ENCODE measurements at regions not wholly inside any gene's neighbourhood (a gene's known extent, or its start where the extent isn't known, plus 50 kb on each side); places are given as distances from the start of the nearest gene placed in this dataset.

DNA sequence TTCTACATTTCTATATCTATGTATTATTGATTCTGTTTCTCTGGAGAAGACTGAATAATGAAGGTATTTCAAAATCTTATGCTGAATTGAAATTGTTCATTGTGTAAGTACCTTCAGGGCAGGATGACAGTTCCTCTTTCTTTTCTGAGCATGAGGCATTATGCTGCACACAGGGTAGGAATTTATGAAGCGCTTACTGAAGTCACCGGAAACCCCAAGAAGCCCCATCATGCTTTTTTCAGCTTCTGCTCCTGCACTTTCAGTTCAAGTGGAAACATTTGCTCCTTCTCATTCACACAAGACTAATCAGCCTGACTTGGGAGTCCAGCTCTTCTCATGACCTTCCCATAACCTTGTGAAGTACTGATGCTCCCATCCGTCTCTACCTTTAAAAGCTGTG, 314.7 kb upstream of the SORL1-AS1 start:
- ChIA-PET POLR2A (no interaction called here), CTCF (no interaction called here)
- no peaks in the 10 kb centered on the region for H3K27me3 Mint-ChIP-seq
- H3K27ac Mint-ChIP-seq, result peak overlapping the region; percentile 47
- 26% methylated on average over 3 of the region's 3 CpGs for WGBS (ENCODE audit: insufficient coverage)
- H3K9me3 Mint-ChIP-seq (ENCODE audit: insufficient read depth), result no peaks in the 10 kb centered on the region
- intact Hi-C loops (cut with micrococcal nuclease), result no loop called here
- ATAC-seq (ENCODE audit: low read depth) (peak; percentile 64), DNase-seq (peak; percentile 57)
- peak overlapping the region; percentile 33 for H3K4me2 ChIP-seq (replicated peaks; ENCODE audit: low read depth, low read length, poor library complexity, severe bottlenecking)
- no peaks in the 10 kb centered on the region for H4K20me1 ChIP-seq (ENCODE audit: control insufficient read depth, insufficient read depth, low read length, poor library complexity, severe bottlenecking)
- peak overlapping the region; percentile 26 for H2AFZ ChIP-seq (ENCODE audit: insufficient read depth, low read depth, low read length, poor library complexity, severe bottlenecking)
- TF ChIP-seq EZH2 (IDR thresholded peaks at IDR 0.05; ENCODE audit: borderline replicate concordance, insufficient read depth, low read depth, low read length, poor library complexity, severe bottlenecking), result no peak
- TF ChIP-seq, protein P1, sequence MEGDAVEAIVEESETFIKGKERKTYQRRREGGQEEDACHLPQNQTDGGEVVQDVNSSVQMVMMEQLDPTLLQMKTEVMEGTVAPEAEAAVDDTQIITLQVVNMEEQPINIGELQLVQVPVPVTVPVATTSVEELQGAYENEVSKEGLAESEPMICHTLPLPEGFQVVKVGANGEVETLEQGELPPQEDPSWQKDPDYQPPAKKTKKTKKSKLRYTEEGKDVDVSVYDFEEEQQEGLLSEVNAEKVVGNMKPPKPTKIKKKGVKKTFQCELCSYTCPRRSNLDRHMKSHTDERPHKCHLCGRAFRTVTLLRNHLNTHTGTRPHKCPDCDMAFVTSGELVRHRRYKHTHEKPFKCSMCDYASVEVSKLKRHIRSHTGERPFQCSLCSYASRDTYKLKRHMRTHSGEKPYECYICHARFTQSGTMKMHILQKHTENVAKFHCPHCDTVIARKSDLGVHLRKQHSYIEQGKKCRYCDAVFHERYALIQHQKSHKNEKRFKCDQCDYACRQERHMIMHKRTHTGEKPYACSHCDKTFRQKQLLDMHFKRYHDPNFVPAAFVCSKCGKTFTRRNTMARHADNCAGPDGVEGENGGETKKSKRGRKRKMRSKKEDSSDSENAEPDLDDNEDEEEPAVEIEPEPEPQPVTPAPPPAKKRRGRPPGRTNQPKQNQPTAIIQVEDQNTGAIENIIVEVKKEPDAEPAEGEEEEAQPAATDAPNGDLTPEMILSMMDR (IDR thresholded peaks at IDR 0.05), result no peak
- peaks cover 36 to 43% of the 10 kb centered on the region in 2 donors for H3K4me1 ChIP-seq (ENCODE audit: control insufficient read depth in 2 of 2, insufficient read depth in 2 of 2, low read length in 2 of 2)
- H3K79me2 ChIP-seq (ENCODE audit: control insufficient read depth, insufficient read depth, low read length), result no peaks in the 10 kb centered on the region
- no peak overlapping the region for H3K4me3 ChIP-seq (ENCODE audit: control extremely low read depth in 1 of 5, extremely low read depth in 1 of 5, insufficient read depth in 1 of 5, low read depth in 2 of 5, low read length in 4 of 5)
- peak overlapping the region; percentile 20 to 69 for H3K27ac ChIP-seq (ENCODE audit: low read length in 2 of 2)
- H3K4me3 Mint-ChIP-seq, result no peak overlapping the region
- peaks cover 30% of the 10 kb centered on the region for H3K4me1 Mint-ChIP-seq
- no peaks in the 10 kb centered on the region for H3K9me3 ChIP-seq (ENCODE audit: control extremely low read depth in 1 of 3, control insufficient read depth in 2 of 3, insufficient read depth in 1 of 3, low read length in 2 of 3)
- no peaks in the 10 kb centered on the region for H3K36me3 ChIP-seq (replicated peaks in 1 of 2; ENCODE audit: control extremely low read depth in 1 of 2, control insufficient read depth in 1 of 2, extremely low read depth in 1 of 2, insufficient read depth in 2 of 2, low read length in 1 of 2)
- H3K27me3 ChIP-seq (replicated peaks in 1 of 4; ENCODE audit: control extremely low read depth in 1 of 4, control insufficient read depth in 3 of 4, insufficient read depth in 4 of 4, low read length in 3 of 4), result no peaks in the 10 kb centered on the region
- no peak overlapping the region for H3K9ac ChIP-seq (ENCODE audit: low read length)

GRCh38 chr11:121766991-121767390, 314.2 kb upstream of the SORL1-AS1 start:
- CTCF ChIA-PET, result no interaction called here
- no peak overlapping the region for H3K4me3 ChIP-seq (ENCODE audit: control extremely low read depth in 1 of 5, extremely low read depth in 1 of 5, insufficient read depth in 1 of 5, low read depth in 2 of 5, low read length in 4 of 5)
- H3K9me3 ChIP-seq (ENCODE audit: control extremely low read depth in 1 of 3, control insufficient read depth in 2 of 3, insufficient read depth in 1 of 3, low read length in 2 of 3), result no peaks in the 10 kb centered on the region
- POLR2A ChIA-PET, result no interaction called here
- no peaks in the 10 kb centered on the region for H4K20me1 ChIP-seq (ENCODE audit: control insufficient read depth, insufficient read depth, low read length, poor library complexity, severe bottlenecking)
- H2AFZ ChIP-seq (ENCODE audit: insufficient read depth, low read depth, low read length, poor library complexity, severe bottlenecking), result no peak overlapping the region
- no CpG with 5 or more reads among the region's 4 CpGs for WGBS (ENCODE audit: insufficient coverage)
- Mint-ChIP-seq H3K4me1 (peaks cover 30% of the 10 kb centered on the region), H3K27me3 (no peaks in the 10 kb centered on the region), H3K4me3 (no peak overlapping the region), H3K9me3 (ENCODE audit: insufficient read depth) (no peaks in the 10 kb centered on the region), H3K27ac (no peak overlapping the region)
- H3K4me2 ChIP-seq (replicated peaks; ENCODE audit: low read depth, low read length, poor library complexity, severe bottlenecking), result peak overlapping the region; percentile 33
- no peaks in the 10 kb centered on the region for H3K27me3 ChIP-seq (replicated peaks in 1 of 4; ENCODE audit: control extremely low read depth in 1 of 4, control insufficient read depth in 3 of 4, insufficient read depth in 4 of 4, low read length in 3 of 4)
- no peak overlapping the region for H3K9ac ChIP-seq (ENCODE audit: low read length)
- H3K79me2 ChIP-seq (ENCODE audit: control insufficient read depth, insufficient read depth, low read length), result no peaks in the 10 kb centered on the region
- no peaks in the 10 kb centered on the region for H3K36me3 ChIP-seq (replicated peaks in 1 of 2; ENCODE audit: control extremely low read depth in 1 of 2, control insufficient read depth in 1 of 2, extremely low read depth in 1 of 2, insufficient read depth in 2 of 2, low read length in 1 of 2)
- peak; percentile 17 for ATAC-seq (ENCODE audit: low read depth)
- intact Hi-C loops (cut with micrococcal nuclease), result no loop called here
- DNase-seq, result peak; percentile 8
- H3K27ac ChIP-seq (ENCODE audit: low read length in 2 of 2), result peak overlapping the region in 1 of 2 donors; percentile 66
- peaks cover 38 to 46% of the 10 kb centered on the region in 2 donors for H3K4me1 ChIP-seq (ENCODE audit: control insufficient read depth in 2 of 2, insufficient read depth in 2 of 2, low read length in 2 of 2)
- TF ChIP-seq, protein P1 (IDR thresholded peaks at IDR 0.05), result no peak
- TF ChIP-seq EZH2 (IDR thresholded peaks at IDR 0.05; ENCODE audit: borderline replicate concordance, insufficient read depth, low read depth, low read length, poor library complexity, severe bottlenecking), result no peak
